Hepatocyte (in vitro differentiated cells): ENCODE measurements at regions not wholly inside any gene's neighbourhood (a gene's known extent, or its start where the extent isn't known, plus 50 kb on each side); places are given as distances from the start of the nearest gene placed in this dataset.

Source experiments
- DNase-seq: peaks from one replicate; pipeline ENCODE4 v3.0.0-alpha.2; 2016; ENCODE audit warnings: low spot score
- H2AFZ ChIP-seq: fragments of 200-600 bp; sonication (generic); 2 replicates; pipeline ENCODE4 v1.6.0; 2016; ENCODE audit warnings: antibody characterized with exemption, mild to moderate bottlenecking
- H3K27ac ChIP-seq: fragments of 200-600 bp; sonication (generic); 2 replicates; pipeline ENCODE4 v1.5.1; 2016; ENCODE audit warnings: mild to moderate bottlenecking
- H3K27me3 ChIP-seq: fragments of 200-600 bp; sonication (generic); 2 replicates; pipeline ENCODE4 v1.6.1; 2016
- H3K36me3 ChIP-seq: fragments of 200-600 bp; sonication (generic); replicated peaks from 2 replicates; pipeline ENCODE4 v1.5.1; 2016; ENCODE audit warnings: low read depth; ENCODE audit not compliant: insufficient read depth
- H3K4me1 ChIP-seq: fragments of 200-600 bp; sonication (generic); 2 replicates; pipeline ENCODE4 v1.5.1; 2016; ENCODE audit warnings: mild to moderate bottlenecking, moderate library complexity; ENCODE audit not compliant: insufficient read depth
- H3K4me2 ChIP-seq: fragments of 200-600 bp; sonication (generic); 2 replicates; pipeline ENCODE4 v1.6.0; 2016
- H3K4me3 ChIP-seq: fragments of 200-600 bp; sonication (generic); 2 replicates; pipeline ENCODE4 v1.5.1; 2016; ENCODE audit warnings: mild to moderate bottlenecking
- H3K79me2 ChIP-seq: fragments of 200-600 bp; sonication (generic); 2 replicates; pipeline ENCODE4 v1.6.0; 2017; ENCODE audit warnings: mild to moderate bottlenecking
- H3K9me2 ChIP-seq: fragments of 200-600 bp; sonication (generic); replicated peaks from 2 replicates; pipeline ENCODE4 v1.6.0; 2017; ENCODE audit warnings: mild to moderate bottlenecking; ENCODE audit not compliant: insufficient read depth
- H3K9me3 ChIP-seq: fragments of 200-600 bp; sonication (generic); 2 replicates; pipeline ENCODE4 v1.5.1; 2016; ENCODE audit warnings: low read depth, mild to moderate bottlenecking
- H4K20me1 ChIP-seq: fragments of 200-600 bp; sonication (generic); 2 replicates; pipeline ENCODE4 v1.6.0; 2016; ENCODE audit warnings: mild to moderate bottlenecking; ENCODE audit not compliant: insufficient read depth, poor library complexity, severe bottlenecking
- EZH2 ChIP-seq: fragments of 200-600 bp; sonication (generic); IDR thresholded peaks from 2 replicates; pipeline ENCODE4 v1.6.1; 2016; ENCODE audit warnings: antibody characterized with exemption, mild to moderate bottlenecking, borderline replicate concordance
- EZH2phosphoT487 ChIP-seq: fragments of 200-600 bp; sonication (generic); IDR thresholded peaks from one replicate; pipeline ENCODE4 v1.6.1; 2018; ENCODE audit warnings: antibody characterized with exemption, mild to moderate bottlenecking, low read depth, moderate library complexity; ENCODE audit not compliant: unreplicated experiment, severe bottlenecking
- WGBS: methylation state at CpG from one replicate; pipeline ENCODE4 v1.1.6; 2016; ENCODE audit warnings: low lambda C conversion rate; ENCODE audit errors: missing lambda C conversion rate; 5-methylcytosine and 5-hydroxymethylcytosine counted together
- TF ChIP-seq, protein P1 (sequence below): fragments of 200-600 bp; sonication (generic); IDR thresholded peaks from 2 replicates; pipeline ENCODE4 v1.5.1; 2016; ENCODE audit warnings: antibody characterized with exemption, mild to moderate bottlenecking; ENCODE audit not compliant: poor library complexity

DNA sequence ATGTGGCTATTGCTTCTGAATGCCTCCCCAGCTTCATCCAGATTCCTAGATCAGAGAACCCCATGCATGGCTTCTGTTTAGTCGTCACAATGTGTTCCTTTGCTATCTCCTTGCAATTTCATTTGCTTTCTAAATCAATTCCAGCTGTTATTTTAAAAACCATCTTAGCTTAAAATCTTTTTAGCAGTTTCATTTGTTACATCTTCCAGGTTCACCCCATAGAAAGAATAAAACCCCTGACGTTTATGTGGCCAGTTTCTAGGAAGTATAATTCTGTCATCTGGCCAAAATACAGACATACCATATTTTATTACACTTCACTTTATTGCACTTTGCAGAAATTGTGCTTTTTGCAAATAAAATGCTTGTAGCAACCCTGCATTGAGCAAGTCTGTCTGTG is 278.4 kb downstream of the PTPRC start:
- H4K20me1 ChIP-seq = peaks cover 2% of the 10 kb centered on the region
- peak overlapping the region; percentile 11 for H3K4me2 ChIP-seq
- peak overlapping the region; percentile 10 for H3K27ac ChIP-seq

DNA sequence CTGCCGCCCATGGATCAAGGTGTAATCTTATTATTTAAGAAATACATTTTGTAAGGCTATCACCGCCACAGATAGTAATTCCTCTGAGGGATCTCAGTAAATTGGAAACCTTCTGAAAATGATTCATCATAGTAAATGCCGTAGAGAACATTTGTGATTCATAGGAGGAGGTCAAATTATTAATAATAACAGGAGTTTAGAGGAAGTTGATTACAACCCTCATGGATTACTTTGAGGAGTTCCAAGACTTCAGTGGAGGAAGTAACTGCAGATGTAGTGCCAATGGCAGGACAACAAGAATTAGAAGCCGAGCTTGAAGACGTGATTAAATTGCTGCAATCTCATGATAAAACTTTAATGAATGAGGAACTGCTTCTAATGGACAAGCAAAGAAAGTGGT is 280.1 kb downstream of the PTPRC start:
- WGBS = 75% methylated on average over 5 of the region's 5 CpGs
- DNase-seq = no peak
- TF ChIP-seq EZH2 = no peak
- TF ChIP-seq, protein P1, sequence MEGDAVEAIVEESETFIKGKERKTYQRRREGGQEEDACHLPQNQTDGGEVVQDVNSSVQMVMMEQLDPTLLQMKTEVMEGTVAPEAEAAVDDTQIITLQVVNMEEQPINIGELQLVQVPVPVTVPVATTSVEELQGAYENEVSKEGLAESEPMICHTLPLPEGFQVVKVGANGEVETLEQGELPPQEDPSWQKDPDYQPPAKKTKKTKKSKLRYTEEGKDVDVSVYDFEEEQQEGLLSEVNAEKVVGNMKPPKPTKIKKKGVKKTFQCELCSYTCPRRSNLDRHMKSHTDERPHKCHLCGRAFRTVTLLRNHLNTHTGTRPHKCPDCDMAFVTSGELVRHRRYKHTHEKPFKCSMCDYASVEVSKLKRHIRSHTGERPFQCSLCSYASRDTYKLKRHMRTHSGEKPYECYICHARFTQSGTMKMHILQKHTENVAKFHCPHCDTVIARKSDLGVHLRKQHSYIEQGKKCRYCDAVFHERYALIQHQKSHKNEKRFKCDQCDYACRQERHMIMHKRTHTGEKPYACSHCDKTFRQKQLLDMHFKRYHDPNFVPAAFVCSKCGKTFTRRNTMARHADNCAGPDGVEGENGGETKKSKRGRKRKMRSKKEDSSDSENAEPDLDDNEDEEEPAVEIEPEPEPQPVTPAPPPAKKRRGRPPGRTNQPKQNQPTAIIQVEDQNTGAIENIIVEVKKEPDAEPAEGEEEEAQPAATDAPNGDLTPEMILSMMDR = no peak
- no peak for TF ChIP-seq EZH2phosphoT487
- no peaks in the 10 kb centered on the region for H3K9me3 ChIP-seq
- no peaks in the 10 kb centered on the region for H3K9me2 ChIP-seq
- peaks cover 2% of the 10 kb centered on the region for H4K20me1 ChIP-seq
- no peaks in the 10 kb centered on the region for H3K27me3 ChIP-seq
- H3K27ac ChIP-seq = no peak overlapping the region
- H3K4me3 ChIP-seq = no peak overlapping the region
- H3K4me1 ChIP-seq = peaks cover 16% of the 10 kb centered on the region
- peaks cover 90% of the 10 kb centered on the region for H3K79me2 ChIP-seq
- H3K4me2 ChIP-seq = no peak overlapping the region
- peaks cover 3% of the 10 kb centered on the region for H3K36me3 ChIP-seq
- no peak overlapping the region for H2AFZ ChIP-seq

More for the DNA sequence above, 278.4 kb downstream of the PTPRC start:
- no peaks in the 10 kb centered on the region for H3K9me2 ChIP-seq
- peaks cover 92% of the 10 kb centered on the region for H3K79me2 ChIP-seq
- peaks cover 16% of the 10 kb centered on the region for H3K4me1 ChIP-seq
- no peak overlapping the region for H3K4me3 ChIP-seq
- no peaks in the 10 kb centered on the region for H3K9me3 ChIP-seq
- H3K36me3 ChIP-seq = peaks cover 3% of the 10 kb centered on the region
- 51% methylated on average over 2 of the region's 2 CpGs for WGBS
- no peaks in the 10 kb centered on the region for H3K27me3 ChIP-seq
- DNase-seq = no peak
- no peak for TF ChIP-seq EZH2phosphoT487
- TF ChIP-seq EZH2 = no peak
- TF ChIP-seq, protein P1 = no peak
- no peak overlapping the region for H2AFZ ChIP-seq

DNA sequence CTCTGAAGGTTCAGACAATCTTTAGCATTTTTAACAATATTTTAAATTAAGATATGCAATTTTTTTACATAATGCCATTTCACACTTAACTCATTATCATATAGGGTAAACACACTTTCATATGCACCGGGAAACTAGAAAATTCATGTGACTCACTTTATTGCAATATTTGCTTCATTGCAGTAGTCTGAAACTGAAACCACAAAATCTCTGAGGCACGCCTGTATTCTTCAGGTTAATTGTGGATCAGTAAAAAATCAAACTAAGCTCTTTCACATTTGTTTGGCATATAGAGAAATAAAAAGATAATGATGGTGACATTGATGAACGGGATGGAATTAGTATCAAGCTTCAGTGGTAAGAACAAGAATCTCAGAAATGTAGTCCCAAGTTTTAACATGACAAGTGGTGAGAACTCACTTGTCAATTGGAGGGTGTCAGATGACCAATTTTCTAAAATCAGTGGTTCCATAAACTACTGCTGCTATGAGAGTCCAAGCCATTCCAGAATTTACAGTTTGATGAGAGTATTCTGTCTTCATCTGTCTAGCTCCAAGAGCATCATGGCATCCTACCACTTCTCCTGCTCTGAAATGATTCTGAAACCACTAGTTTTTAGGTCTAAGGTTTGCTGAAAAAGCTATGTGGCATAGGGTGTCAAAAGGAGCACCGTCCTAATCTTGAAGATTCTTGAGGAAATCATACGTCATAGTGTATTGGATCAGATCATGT is 281.0 kb downstream of the PTPRC start:
- H3K27ac ChIP-seq = no peak overlapping the region
- no peaks in the 10 kb centered on the region for H3K27me3 ChIP-seq
- H3K79me2 ChIP-seq = peaks cover 90% of the 10 kb centered on the region
- no peak overlapping the region for H2AFZ ChIP-seq
- H3K9me3 ChIP-seq = no peaks in the 10 kb centered on the region
- no peak overlapping the region for H3K4me2 ChIP-seq
- H4K20me1 ChIP-seq = peaks cover 2% of the 10 kb centered on the region
- no peak overlapping the region for H3K4me3 ChIP-seq
- no peak for DNase-seq
- TF ChIP-seq EZH2 (no peak), EZH2phosphoT487 (no peak)
- TF ChIP-seq, protein P1 = no peak
- no peaks in the 10 kb centered on the region for H3K9me2 ChIP-seq
- 88% methylated on average over 5 of the region's 5 CpGs for whole genome bisulfite sequencing
- H3K36me3 ChIP-seq = no peaks in the 10 kb centered on the region
- H3K4me1 ChIP-seq = peaks cover 16% of the 10 kb centered on the region
